AG04449 (cell line): ENCODE measurements at regions not wholly inside any gene's neighbourhood (a gene's known extent, or its start where the extent isn't known, plus 50 kb on each side); places are given as distances from the start of the nearest gene placed in this dataset.

ENCODE experiments used
- CTCF ChIA-PET: fragments of 350-600 bp; formaldehyde crosslinking; extraction: SDS; loops from one replicate; lab custom pipeline; 2021; ENCODE audit warnings: antibody characterized with exemption; lab: Yijun Ruan, JAX
- POLR2A ChIA-PET: fragments of 400-600, 350-600 bp; formaldehyde crosslinking; extraction: SDS; loops from one replicate; lab custom pipeline; 2020; ENCODE audit warnings: antibody characterized with exemption, inconsistent platforms; lab: Yijun Ruan, JAX
- DNase-seq: peaks from one replicate; pipeline ENCODE4 v3.0.0-alpha.2; 2010; ENCODE audit warnings: low read depth, low spot score
- H3K4me3 ChIP-seq: 2 replicates; pipeline ENCODE4 v1.5.1; 2011; ENCODE audit warnings: low read depth, mild to moderate bottlenecking, control low read depth, low read length
- CTCF ChIP-seq: IDR thresholded peaks from one replicate; pipeline ENCODE4 v1.5.1; 2011; ENCODE audit warnings: mild to moderate bottlenecking, moderate library complexity, low read length, control low read depth, inconsistent platforms; ENCODE audit not compliant: insufficient read depth; ENCODE audit errors: missing control alignments

GRCh38 chr13:103703246-103703645 lies 637.0 kb upstream of the SLC10A2 start:
- ChIA-PET CTCF (no interaction called here), POLR2A (no interaction called here)
- TF ChIP-seq CTCF, result no peak
- H3K4me3 ChIP-seq, result no peak overlapping the region
- DNase-seq, result no peak

- no peak overlapping the region for H3K4me3 ChIP-seq
- TF ChIP-seq CTCF, result no peak
- POLR2A ChIA-PET, result no interaction called here
- no peak for DNase-seq
- CTCF ChIA-PET, result no interaction called here
Observed at GRCh38 chr13:103698000-103698399, 631.8 kb upstream of the SLC10A2 start.

- no peak for TF ChIP-seq CTCF
- H3K4me3 ChIP-seq, result no peak overlapping the region
- CTCF ChIA-PET, result no interaction called here
- POLR2A ChIA-PET, result no interaction called here
- DNase-seq, result no peak
Observed at GRCh38 chr13:103695320-103695719, 629.1 kb upstream of the SLC10A2 start.

- CTCF ChIA-PET, result no interaction called here
- no peak overlapping the region for H3K4me3 ChIP-seq
- POLR2A ChIA-PET, result no interaction called here
- no peak for DNase-seq
- no peak for TF ChIP-seq CTCF
Observed at GRCh38 chr13:103694471-103694870, 628.3 kb upstream of the SLC10A2 start.

DNA sequence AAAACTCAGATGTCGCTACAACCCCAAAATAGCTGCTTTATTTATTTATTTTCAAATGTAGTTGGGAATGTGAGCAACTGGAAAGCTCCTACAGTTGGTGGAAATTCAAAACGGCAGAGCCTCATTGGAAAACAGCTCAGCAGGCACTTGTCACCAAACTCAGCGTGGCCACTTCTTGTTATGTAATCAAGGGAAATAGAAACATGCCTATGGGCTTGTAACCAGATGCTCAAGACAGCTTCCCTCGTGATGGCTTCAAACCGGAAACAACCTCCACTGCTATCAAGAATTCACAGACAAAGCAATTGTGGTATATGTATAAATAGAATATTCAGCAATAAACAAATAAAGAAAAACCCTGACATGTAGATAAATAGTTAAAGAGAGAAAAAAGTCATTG lies 627.8 kb upstream of the SLC10A2 start:
- CTCF ChIA-PET, result no interaction called here
- TF ChIP-seq CTCF, result no peak
- no peak overlapping the region for H3K4me3 ChIP-seq
- no peak for DNase-seq
- POLR2A ChIA-PET, result no interaction called here

- TF ChIP-seq CTCF, result no peak
- ChIA-PET CTCF (no interaction called here), POLR2A (no interaction called here)
- no peak for DNase-seq
- H3K4me3 ChIP-seq, result no peak overlapping the region
Observed at GRCh38 chr13:103692442-103692841, 626.2 kb upstream of the SLC10A2 start.
